ENCODE measurements at regions not wholly inside any gene's neighbourhood (a gene's known extent, or its start where the extent isn't known, plus 50 kb on each side); places are given as distances from the start of the nearest gene placed in this dataset.

GRCh38 chr13:103134271-103134670, 68.1 kb upstream of the SLC10A2 start:
- Histone ChIP-seq H3K56ac (ENCODE audit: extremely low read depth, insufficient read depth, low read length) (no peak overlapping the region), H3K4me1 (ENCODE audit: control insufficient read depth, insufficient read depth, low read length) (no peaks in the 10 kb centered on the region), H3K9ac (ENCODE audit: low read depth, low read length) (no peak overlapping the region), H4K5ac (ENCODE audit: low read depth, low read length) (no peak overlapping the region), H4K91ac (ENCODE audit: insufficient read depth, low read depth, low read length) (no peak overlapping the region), H2BK5ac (ENCODE audit: low read depth, low read length, poor library complexity, severe bottlenecking) (no peak overlapping the region), H4K20me1 (ENCODE audit: insufficient read depth, low read length) (no peaks in the 10 kb centered on the region), H2BK20ac (ENCODE audit: low read depth, low read length) (no peak overlapping the region), H3K14ac (replicated peaks; ENCODE audit: low read depth, low read length) (no peak overlapping the region), H2BK15ac (ENCODE audit: low read depth, low read length) (no peak overlapping the region), H3K9me1 (ENCODE audit: insufficient read depth, low read length) (no peaks in the 10 kb centered on the region), H3K4ac (ENCODE audit: low read depth, low read length) (no peak overlapping the region), H3K18ac (ENCODE audit: low read depth, low read length) (no peak overlapping the region), H3K27me3 (ENCODE audit: control insufficient read depth, insufficient read depth, low read length) (no peaks in the 10 kb centered on the region), H3K4me2 (ENCODE audit: low read depth, low read length) (no peak overlapping the region), H2BK120ac (ENCODE audit: low read depth, low read length) (no peak overlapping the region), H3K4me3 (ENCODE audit: insufficient read depth, low read depth, low read length) (no peak overlapping the region), H3K36me3 (ENCODE audit: control insufficient read depth, insufficient read depth, low read length) (no peaks in the 10 kb centered on the region), H3K23ac (ENCODE audit: low read depth, low read length) (no peak overlapping the region), H2AK9ac (replicated peaks; ENCODE audit: low read depth, low read length, poor library complexity) (no peak overlapping the region), H2AK5ac (ENCODE audit: low read depth, low read length) (no peak overlapping the region), H3K79me1 (ENCODE audit: low read depth in 1 of 2, low read length in 2 of 2) (no peaks in the 10 kb centered on the region), H3K27ac (ENCODE audit: insufficient read depth, low read length) (no peak overlapping the region), H4K8ac (ENCODE audit: low read depth in 2 of 2, low read length in 2 of 2) (no peak overlapping the region), H3K9me3 (ENCODE audit: control insufficient read depth, insufficient read depth, low read length) (peaks cover 30% of the 10 kb centered on the region), H2AFZ (replicated peaks; ENCODE audit: low read length, poor library complexity) (no peak overlapping the region)
- in situ Hi-C loops (cut with MboI; ENCODE audit: low sequenced_read_pairs) (no loop called here), intact Hi-C loops (cut with micrococcal nuclease) (no loop called here), dilution Hi-C loops (cut with HindIII; ENCODE audit: low sequenced_read_pairs, unreplicated experiment) (no loop called here)
- 10% methylated on average over 2 of the region's 2 CpGs; no CpG with 5 or more reads in 1 of the 2 experiments for WGBS, 2 experiments (ENCODE audit: extremely low coverage in 2 of 2, insufficient read length in 1 of 2)
- ChIA-PET CTCF (no interaction called here), POLR2A (ENCODE audit: unreplicated experiment) (no interaction called here)
- no TSS peak for BruUV-seq (replicated peaks)
- TF ChIP-seq MAZ (IDR thresholded peaks at IDR 0.05; ENCODE audit: borderline replicate concordance, low read depth, low read length) (no peak), FOS (IDR thresholded peaks at IDR 0.05; ENCODE audit: low read depth, low read length) (no peak), RAD21 (IDR thresholded peaks at IDR 0.05; ENCODE audit: low read length) (no peak), USF2 (IDR thresholded peaks at IDR 0.05; ENCODE audit: low read depth, low read length) (no peak), MXI1 (IDR thresholded peaks at IDR 0.05; ENCODE audit: borderline replicate concordance, low read depth, low read length) (no peak), RCOR1 (IDR thresholded peaks at IDR 0.05; ENCODE audit: insufficient replicate concordance, low read length) (no peak), MAFK (IDR thresholded peaks at IDR 0.05; ENCODE audit: low read depth, low read length) (no peak), CTCF (conservative IDR thresholded peaks at IDR 0.05; ENCODE audit: low read depth, low read length) (no peak), NFE2L2 (IDR thresholded peaks at IDR 0.05; ENCODE audit: low read depth, low read length) (no peak), ELK1 (IDR thresholded peaks at IDR 0.05; ENCODE audit: borderline replicate concordance, low read depth, low read length) (no peak), SMC3 (IDR thresholded peaks at IDR 0.05; ENCODE audit: low read depth, low read length) (no peak), POLR2A (IDR thresholded peaks at IDR 0.05; ENCODE audit: low read depth, low read length) (no peak), CHD1 (IDR thresholded peaks at IDR 0.05; ENCODE audit: low read depth, low read length) (no peak), CEBPB (IDR thresholded peaks at IDR 0.05; ENCODE audit: low read depth, low read length) (no peak), RFX5 (IDR thresholded peaks at IDR 0.05; ENCODE audit: low read depth, low read length) (no peak), BHLHE40 (IDR thresholded peaks at IDR 0.05; ENCODE audit: low read depth, low read length) (no peak)
- ATAC-seq (ENCODE audit: low read depth) (no peak), DNase-seq (no peak)

Data from IMR-90 (cell line).